ENCODE measurements at regions not wholly inside any gene's neighbourhood (a gene's known extent, or its start where the extent isn't known, plus 50 kb on each side); places are given as distances from the start of the nearest gene placed in this dataset.

GRCh38 chr10:118445535-118445934 lies 103.4 kb upstream of the FAM204A start:
- TF ChIP-seq POLR2A (IDR thresholded peaks at IDR 0.05; ENCODE audit: low read depth, low read length), result no peak
- no peak for TF ChIP-seq POLR2AphosphoS5 (IDR thresholded peaks at IDR 0.05; ENCODE audit: low read depth, low read length)
- TF ChIP-seq TAF1 (IDR thresholded peaks at IDR 0.05; ENCODE audit: borderline replicate concordance, low read depth, low read length), result no peak
